CD14-positive monocyte (primary cell): ENCODE measurements at regions not wholly inside any gene's neighbourhood (a gene's known extent, or its start where the extent isn't known, plus 50 kb on each side); places are given as distances from the start of the nearest gene placed in this dataset.

Experiments
- DNase-seq, 3 donors: peaks; one replicate each; pipeline ENCODE4 v3.0.0-alpha.2; 2011 to 2022
- H2AFZ ChIP-seq: 2 replicates; pipeline ENCODE4 v1.6.0; 2012; ENCODE audit warnings: mild to moderate bottlenecking, low read depth, low read length, inconsistent platforms; ENCODE audit not compliant: insufficient read depth, poor library complexity, severe bottlenecking
- H3K27ac ChIP-seq, 2 donors: 1 replicate in 1 of 2; 2 replicates in 1 of 2; pipeline ENCODE4 v1.5.1; 2012 to 2013; ENCODE audit warnings: low read length in 2 of 2, control low read depth in 1 of 2, inconsistent platforms in 1 of 2, low read depth in 1 of 2, mild to moderate bottlenecking in 1 of 2
- H3K27me3 ChIP-seq, 2 donors: one replicate each; pipeline versions ENCODE4 v1.6.0 to v1.6.1; 2011 to 2013; ENCODE audit warnings: low read length in 2 of 2; ENCODE audit not compliant: control insufficient read depth in 2 of 2, insufficient read depth in 2 of 2
- H3K36me3 ChIP-seq, 2 donors: replicated peaks in 1 of 2; 1 replicate in 1 of 2; 2 replicates in 1 of 2; pipeline versions ENCODE4 v1.5.1 to v1.6.1; 2012 to 2013; ENCODE audit warnings: low read length in 2 of 2, control low read depth in 1 of 2, inconsistent platforms in 1 of 2, mild to moderate bottlenecking in 1 of 2; ENCODE audit not compliant: insufficient read depth in 2 of 2, control insufficient read depth in 1 of 2
- H3K4me1 ChIP-seq, 2 donors: 1 replicate in 1 of 2; 2 replicates in 1 of 2; pipeline versions ENCODE4 v1.5.1 to v1.6.1; 2012 to 2013; ENCODE audit warnings: low read length in 2 of 2, control low read depth in 1 of 2, inconsistent platforms in 1 of 2, mild to moderate bottlenecking in 1 of 2, moderate library complexity in 1 of 2; ENCODE audit not compliant: insufficient read depth in 2 of 2, control insufficient read depth in 1 of 2
- H3K4me2 ChIP-seq: replicated peaks from 2 replicates; pipeline ENCODE3; 2012; ENCODE audit warnings: low read length, moderate library complexity, mild to moderate bottlenecking; ENCODE audit not compliant: poor library complexity, severe bottlenecking; ENCODE audit errors: extremely low read depth
- H3K4me3 ChIP-seq, 3 experiments: fragments of 200-600 bp in 1 of 3; sonication (generic) in 1 of 3; replicated peaks in 1 of 3; 1 replicate in 2 of 3; 2 replicates in 1 of 3; pipeline ENCODE4 v1.5.1; 2011 to 2013; ENCODE audit warnings: low read length in 3 of 3, mild to moderate bottlenecking in 3 of 3, control low read depth in 2 of 3, low read depth in 2 of 3, inconsistent platforms in 1 of 3, moderate library complexity in 1 of 3
- H3K79me2 ChIP-seq: 2 replicates; pipeline ENCODE4 v1.6.0; 2012; ENCODE audit warnings: mild to moderate bottlenecking, control low read depth, inconsistent platforms, low read length, moderate library complexity; ENCODE audit not compliant: insufficient read depth
- H3K9ac ChIP-seq: 2 replicates; pipeline ENCODE4 v1.6.0; 2017; ENCODE audit warnings: low read length, mild to moderate bottlenecking; ENCODE audit not compliant: insufficient read depth, poor library complexity, severe bottlenecking
- H3K9me3 ChIP-seq, 2 donors: replicated peaks in 1 of 2; 1 replicate in 1 of 2; 2 replicates in 1 of 2; pipeline versions ENCODE4 v1.5.1 to v1.6.1; 2012 to 2013; ENCODE audit warnings: low read length in 2 of 2, control low read depth in 1 of 2; ENCODE audit not compliant: control insufficient read depth in 1 of 2, insufficient read depth in 1 of 2
- H4K20me1 ChIP-seq: 2 replicates; pipeline ENCODE4 v1.6.0; 2012; ENCODE audit warnings: mild to moderate bottlenecking, low read length, control low read depth, moderate library complexity; ENCODE audit not compliant: insufficient read depth
- H3K27ac Mint-ChIP-seq, 7 donors: one replicate each; pipeline ENCODE4 v1.8.0; 2020; ENCODE audit warnings: mild to moderate bottlenecking in 7 of 7, mixed read lengths in 7 of 7, moderate library complexity in 6 of 7, inconsistent platforms in 2 of 7
- H3K27me3 Mint-ChIP-seq, 3 donors: one replicate each; pipeline ENCODE4 v1.8.0; 2021 to 2022; ENCODE audit warnings: low read depth in 3 of 3, mild to moderate bottlenecking in 3 of 3, mixed read lengths in 3 of 3, moderate library complexity in 3 of 3, inconsistent platforms in 1 of 3
- H3K36me3 Mint-ChIP-seq, 2 donors: one replicate each; pipeline ENCODE4 v1.8.0; 2020; ENCODE audit warnings: mixed read lengths in 2 of 2, inconsistent platforms in 1 of 2, mild to moderate bottlenecking in 1 of 2
- H3K4me1 Mint-ChIP-seq: one replicate; pipeline ENCODE4 v1.8.0; 2020; ENCODE audit warnings: mild to moderate bottlenecking, mixed read lengths
- H3K4me3 Mint-ChIP-seq, 2 donors: one replicate each; pipeline ENCODE4 v1.8.0; 2020; ENCODE audit warnings: mild to moderate bottlenecking in 2 of 2, mixed read lengths in 2 of 2, moderate library complexity in 1 of 2
- H3K9me3 Mint-ChIP-seq, 7 donors: one replicate each; pipeline ENCODE4 v1.8.0; 2020 to 2022; ENCODE audit warnings: mixed read lengths in 7 of 7, mild to moderate bottlenecking in 6 of 7, moderate library complexity in 6 of 7, inconsistent platforms in 2 of 7
- WGBS: methylation state at CpG from one replicate; pipeline ENCODE4 v1.1.5; 2013; ENCODE audit warnings: missing lambda C conversion rate; ENCODE audit not compliant: insufficient coverage; 5-methylcytosine and 5-hydroxymethylcytosine counted together
- intact Hi-C, 2 donors: fragments of 100-400 bp; cut with micrococcal nuclease; formaldehyde crosslinking; loops; one replicate each; pipeline versions ENCODE4 v1.15.0 to v1.15.1; 2023
- TF ChIP-seq, protein P1 (sequence below): fragments of 200-600 bp; IDR thresholded peaks from one replicate; pipeline ENCODE4 v1.8.0; 2022; ENCODE audit warnings: antibody characterized with exemption, mild to moderate bottlenecking

DNA sequence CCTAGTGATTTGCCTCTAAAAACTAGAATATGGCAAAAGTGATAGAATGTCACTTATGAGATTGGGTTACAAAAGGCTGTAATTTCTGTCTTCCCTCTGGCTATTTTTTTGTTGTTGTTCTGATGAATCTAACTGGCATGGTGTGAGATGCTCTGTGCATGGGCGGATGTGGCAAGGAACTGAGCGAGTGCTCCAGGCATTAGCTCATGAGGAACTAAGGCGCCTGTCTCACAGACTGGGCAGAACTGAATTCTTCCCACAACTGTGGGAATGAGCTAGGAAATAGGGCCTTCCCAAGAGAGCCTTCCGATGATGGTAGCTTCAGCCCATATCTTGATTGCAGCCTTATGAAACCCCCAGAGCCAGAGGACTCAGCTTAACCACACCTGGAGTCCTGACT lies 222.5 kb downstream of the NR2F2 start:
- WGBS, result 100% methylated on average over 2 of the region's 4 CpGs
- intact Hi-C loops, result no loop called here
- Histone ChIP-seq H3K4me2 (no peak overlapping the region), H3K9me3 (no peaks in the 10 kb centered on the region), H3K4me1 (no peaks in the 10 kb centered on the region), H3K27ac (no peak overlapping the region), H4K20me1 (no peaks in the 10 kb centered on the region), H3K27me3 (no peaks in the 10 kb centered on the region), H3K36me3 (no peaks in the 10 kb centered on the region), H2AFZ (no peak overlapping the region), H3K9ac (no peak overlapping the region), H3K4me3 (no peak overlapping the region), H3K79me2 (no peaks in the 10 kb centered on the region)
- Mint-ChIP-seq H3K9me3 (peaks cover 0 to 12% (median 5%) of the 10 kb centered on the region in 7 donors), H3K4me3 (no peak overlapping the region), H3K4me1 (no peaks in the 10 kb centered on the region), H3K27me3 (peaks cover 3 to 16% (median 14%) of the 10 kb centered on the region in 3 donors), H3K36me3 (no peaks in the 10 kb centered on the region), H3K27ac (no peak overlapping the region)
- TF ChIP-seq, protein P1, sequence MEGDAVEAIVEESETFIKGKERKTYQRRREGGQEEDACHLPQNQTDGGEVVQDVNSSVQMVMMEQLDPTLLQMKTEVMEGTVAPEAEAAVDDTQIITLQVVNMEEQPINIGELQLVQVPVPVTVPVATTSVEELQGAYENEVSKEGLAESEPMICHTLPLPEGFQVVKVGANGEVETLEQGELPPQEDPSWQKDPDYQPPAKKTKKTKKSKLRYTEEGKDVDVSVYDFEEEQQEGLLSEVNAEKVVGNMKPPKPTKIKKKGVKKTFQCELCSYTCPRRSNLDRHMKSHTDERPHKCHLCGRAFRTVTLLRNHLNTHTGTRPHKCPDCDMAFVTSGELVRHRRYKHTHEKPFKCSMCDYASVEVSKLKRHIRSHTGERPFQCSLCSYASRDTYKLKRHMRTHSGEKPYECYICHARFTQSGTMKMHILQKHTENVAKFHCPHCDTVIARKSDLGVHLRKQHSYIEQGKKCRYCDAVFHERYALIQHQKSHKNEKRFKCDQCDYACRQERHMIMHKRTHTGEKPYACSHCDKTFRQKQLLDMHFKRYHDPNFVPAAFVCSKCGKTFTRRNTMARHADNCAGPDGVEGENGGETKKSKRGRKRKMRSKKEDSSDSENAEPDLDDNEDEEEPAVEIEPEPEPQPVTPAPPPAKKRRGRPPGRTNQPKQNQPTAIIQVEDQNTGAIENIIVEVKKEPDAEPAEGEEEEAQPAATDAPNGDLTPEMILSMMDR, result no peak
- DNase-seq, result no peak

DNA sequence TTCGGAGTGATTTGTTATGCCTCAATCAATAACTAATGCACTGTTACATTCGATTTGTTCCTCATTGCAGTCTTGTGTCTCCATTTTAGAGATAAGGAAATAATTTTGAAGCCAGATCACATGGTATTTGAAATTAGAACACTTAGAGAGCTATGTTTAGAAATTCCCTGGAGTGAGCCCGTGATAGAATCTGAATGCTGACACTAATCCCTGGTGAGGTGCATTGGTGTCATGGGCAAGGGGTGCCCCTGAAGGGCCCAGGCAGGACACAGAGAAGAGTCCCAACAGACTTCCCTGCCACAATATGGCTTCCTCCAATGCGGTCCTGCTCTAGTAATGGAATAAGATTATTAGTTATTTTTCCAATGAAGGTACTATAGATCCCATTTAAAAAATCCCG lies 223.0 kb downstream of the NR2F2 start:
- H3K27ac ChIP-seq, result no peak overlapping the region
- TF ChIP-seq, protein P1, result no peak
- H3K4me3 Mint-ChIP-seq, result no peak overlapping the region
- intact Hi-C loops, result no loop called here
- peak overlapping the region in 1 of 7 donors; percentile 4 for H3K27ac Mint-ChIP-seq
- no peaks in the 10 kb centered on the region for H3K27me3 ChIP-seq
- H3K4me1 ChIP-seq, result no peaks in the 10 kb centered on the region
- H2AFZ ChIP-seq, result no peak overlapping the region
- no peaks in the 10 kb centered on the region for H4K20me1 ChIP-seq
- H3K36me3 ChIP-seq, result no peaks in the 10 kb centered on the region
- no peaks in the 10 kb centered on the region for H3K79me2 ChIP-seq
- 100% methylated on average over 1 of the region's 5 CpGs for WGBS
- DNase-seq, result no peak
- no peak overlapping the region for H3K4me3 ChIP-seq
- no peaks in the 10 kb centered on the region for H3K4me1 Mint-ChIP-seq
- no peaks in the 10 kb centered on the region for H3K36me3 Mint-ChIP-seq
- peaks cover 3 to 14% (median 13%) of the 10 kb centered on the region in 3 donors for H3K27me3 Mint-ChIP-seq
- no peak overlapping the region for H3K9ac ChIP-seq
- no peak overlapping the region for H3K4me2 ChIP-seq
- peaks cover 0 to 12% (median 5%) of the 10 kb centered on the region in 7 donors for H3K9me3 Mint-ChIP-seq
- no peaks in the 10 kb centered on the region for H3K9me3 ChIP-seq
